Bronchial epithelial cell (primary cell): ENCODE measurements at regions not wholly inside any gene's neighbourhood (a gene's known extent, or its start where the extent isn't known, plus 50 kb on each side); places are given as distances from the start of the nearest gene placed in this dataset.

Experiments
- DNase-seq: peaks from one replicate; pipeline ENCODE4 v3.0.0-alpha.2; 2010; ENCODE audit warnings: low read depth
- FAIRE-seq: peaks from 2 replicates; lab custom pipeline; 2011; peaks lifted over from hg19 to GRCh38; lab: Jason Lieb, UNC
- H3K27me3 ChIP-seq: 2 replicates; pipeline ENCODE4 v1.5.1; 2011; ENCODE audit warnings: low read length; ENCODE audit not compliant: control insufficient read depth, insufficient read depth
- H3K36me3 ChIP-seq: 2 replicates; pipeline ENCODE4 v1.5.1; 2011; ENCODE audit warnings: low read length; ENCODE audit not compliant: control insufficient read depth, insufficient read depth
- H3K4me3 ChIP-seq: 2 replicates; pipeline ENCODE4 v1.5.1; 2011; ENCODE audit warnings: mild to moderate bottlenecking, low read depth, low read length, control low read depth
- CTCF ChIP-seq: IDR thresholded peaks from 2 replicates; pipeline ENCODE4 v1.5.1; 2011; ENCODE audit warnings: mild to moderate bottlenecking, moderate library complexity, low read length, control low read depth, inconsistent platforms; ENCODE audit not compliant: insufficient read depth, severe bottlenecking

GRCh38 chr11:95374105-95374504 lies 143.1 kb upstream of the SESN3 start:
- Histone ChIP-seq H3K4me3 (no peak overlapping the region), H3K36me3 (no peaks in the 10 kb centered on the region), H3K27me3 (no peaks in the 10 kb centered on the region)
- TF ChIP-seq CTCF, result no peak
- no peak for DNase-seq
- FAIRE-seq, result no peak

DNA sequence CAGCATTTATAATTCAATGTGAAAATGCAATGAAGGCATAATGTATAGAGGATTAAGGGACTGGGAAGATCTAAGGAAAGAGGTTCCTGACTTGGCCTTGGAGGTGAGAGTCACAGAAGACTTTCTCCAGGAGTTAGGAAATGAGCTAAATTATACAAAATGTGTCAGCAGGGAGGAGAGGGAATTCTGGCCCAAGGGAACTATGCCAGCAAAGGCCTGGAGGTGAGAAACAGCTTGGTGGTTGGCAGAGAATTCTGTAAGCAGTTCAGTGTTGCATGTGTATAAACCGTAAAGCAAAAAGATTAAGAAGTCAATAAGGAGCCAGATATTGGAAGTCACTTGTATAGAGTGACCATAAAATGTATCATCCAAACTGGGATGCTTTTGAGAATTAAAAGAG lies 142.2 kb upstream of the SESN3 start:
- H3K36me3 ChIP-seq, result no peaks in the 10 kb centered on the region
- no peak for TF ChIP-seq CTCF
- DNase-seq (no peak), FAIRE-seq (no peak)
- H3K27me3 ChIP-seq, result no peaks in the 10 kb centered on the region
- no peak overlapping the region for H3K4me3 ChIP-seq

- FAIRE-seq (no peak), DNase-seq (no peak)
- H3K4me3 ChIP-seq, result no peak overlapping the region
- no peaks in the 10 kb centered on the region for H3K27me3 ChIP-seq
- H3K36me3 ChIP-seq, result no peaks in the 10 kb centered on the region
- TF ChIP-seq CTCF, result no peak
These were observed 141.2 kb upstream of the SESN3 start for GRCh38 chr11:95372097-95372656.

GRCh38 chr11:95371153-95371552 lies 140.2 kb upstream of the SESN3 start:
- TF ChIP-seq CTCF, result no peak
- Histone ChIP-seq H3K27me3 (no peaks in the 10 kb centered on the region), H3K36me3 (no peaks in the 10 kb centered on the region), H3K4me3 (no peak overlapping the region)
- FAIRE-seq (no peak), DNase-seq (no peak)

DNA sequence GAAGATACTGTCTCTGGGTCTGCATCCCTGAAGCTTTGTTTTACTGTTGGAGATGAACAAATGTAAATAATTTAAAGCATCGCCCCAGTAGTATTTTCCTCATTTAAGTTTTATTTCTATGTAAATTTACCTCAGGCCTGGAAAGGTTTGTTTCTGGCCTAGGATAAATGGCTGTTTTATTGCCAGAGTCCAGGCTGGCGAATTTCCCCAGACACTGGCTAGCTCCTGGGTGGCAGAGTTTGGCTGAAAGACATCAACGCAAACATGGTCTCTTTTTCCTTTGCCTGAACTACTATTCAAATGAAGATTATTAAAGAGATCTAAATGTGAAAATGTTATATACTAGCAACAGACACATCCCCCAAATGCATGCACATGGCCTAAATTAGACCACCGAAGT lies 136.7 kb upstream of the SESN3 start:
- DNase-seq, result no peak
- H3K27me3 ChIP-seq, result no peaks in the 10 kb centered on the region
- H3K4me3 ChIP-seq, result no peak overlapping the region
- no peak for FAIRE-seq
- no peaks in the 10 kb centered on the region for H3K36me3 ChIP-seq
- TF ChIP-seq CTCF, result no peak

GRCh38 chr11:95365348-95365747 lies 134.3 kb upstream of the SESN3 start:
- H3K4me3 ChIP-seq, result no peak overlapping the region
- TF ChIP-seq CTCF, result no peak
- H3K36me3 ChIP-seq, result no peaks in the 10 kb centered on the region
- no peaks in the 10 kb centered on the region for H3K27me3 ChIP-seq
- FAIRE-seq (no peak), DNase-seq (peak; percentile 22)
